ENCODE measurements at regions not wholly inside any gene's neighbourhood (a gene's known extent, or its start where the extent isn't known, plus 50 kb on each side); places are given as distances from the start of the nearest gene placed in this dataset.

GRCh38 chr5:111574311-111574710 is 62.0 kb upstream of the STARD4 start:
- TF ChIP-seq CTCF (IDR thresholded peaks at IDR 0.05) (no peak), POLR2AphosphoS5 (IDR thresholded peaks at IDR 0.05) (no peak)

All from breast epithelium (tissue), 3 donors.